ENCODE measurements at regions not wholly inside any gene's neighbourhood (a gene's known extent, or its start where the extent isn't known, plus 50 kb on each side); places are given as distances from the start of the nearest gene placed in this dataset.

- H3K4me3 ChIP-seq: no peak overlapping the region
- H3K27ac ChIP-seq (replicated peaks): no peak overlapping the region
- no peaks in the 10 kb centered on the region for H3K9me3 ChIP-seq (replicated peaks)
- H3K27me3 ChIP-seq (ENCODE audit: low read depth): peaks cover 37% of the 10 kb centered on the region
- intact Hi-C loops (cut with micrococcal nuclease): no loop called here
- TF ChIP-seq, protein P1, sequence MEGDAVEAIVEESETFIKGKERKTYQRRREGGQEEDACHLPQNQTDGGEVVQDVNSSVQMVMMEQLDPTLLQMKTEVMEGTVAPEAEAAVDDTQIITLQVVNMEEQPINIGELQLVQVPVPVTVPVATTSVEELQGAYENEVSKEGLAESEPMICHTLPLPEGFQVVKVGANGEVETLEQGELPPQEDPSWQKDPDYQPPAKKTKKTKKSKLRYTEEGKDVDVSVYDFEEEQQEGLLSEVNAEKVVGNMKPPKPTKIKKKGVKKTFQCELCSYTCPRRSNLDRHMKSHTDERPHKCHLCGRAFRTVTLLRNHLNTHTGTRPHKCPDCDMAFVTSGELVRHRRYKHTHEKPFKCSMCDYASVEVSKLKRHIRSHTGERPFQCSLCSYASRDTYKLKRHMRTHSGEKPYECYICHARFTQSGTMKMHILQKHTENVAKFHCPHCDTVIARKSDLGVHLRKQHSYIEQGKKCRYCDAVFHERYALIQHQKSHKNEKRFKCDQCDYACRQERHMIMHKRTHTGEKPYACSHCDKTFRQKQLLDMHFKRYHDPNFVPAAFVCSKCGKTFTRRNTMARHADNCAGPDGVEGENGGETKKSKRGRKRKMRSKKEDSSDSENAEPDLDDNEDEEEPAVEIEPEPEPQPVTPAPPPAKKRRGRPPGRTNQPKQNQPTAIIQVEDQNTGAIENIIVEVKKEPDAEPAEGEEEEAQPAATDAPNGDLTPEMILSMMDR (IDR thresholded peaks at IDR 0.05; ENCODE audit: borderline replicate concordance): no peak
- no peaks in the 10 kb centered on the region for H3K36me3 ChIP-seq
- H3K4me1 ChIP-seq: no peaks in the 10 kb centered on the region
- no peak for DNase-seq
These were observed 180.5 kb downstream of the MCHR2 start for GRCh38 chr6:99813565-99813964.

GRCh38 chr6:99814230-99814928 is 179.6 kb downstream of the MCHR2 start:
- DNase-seq: no peak
- H3K4me3 ChIP-seq: no peak overlapping the region
- no peaks in the 10 kb centered on the region for H3K36me3 ChIP-seq
- no peaks in the 10 kb centered on the region for H3K4me1 ChIP-seq
- no peaks in the 10 kb centered on the region for H3K9me3 ChIP-seq (replicated peaks)
- TF ChIP-seq, protein P1 (IDR thresholded peaks at IDR 0.05; ENCODE audit: borderline replicate concordance): no peak
- peaks cover 36% of the 10 kb centered on the region for H3K27me3 ChIP-seq (ENCODE audit: low read depth)
- intact Hi-C loops (cut with micrococcal nuclease): no loop called here
- no peak overlapping the region for H3K27ac ChIP-seq (replicated peaks)

- TF ChIP-seq, protein P1 (IDR thresholded peaks at IDR 0.05; ENCODE audit: borderline replicate concordance): no peak
These were observed 177.2 kb downstream of the MCHR2 start for GRCh38 chr6:99816795-99817194.

GRCh38 chr6:99818161-99818560 is 175.9 kb downstream of the MCHR2 start:
- intact Hi-C loops (cut with micrococcal nuclease): no loop called here
- H3K4me3 ChIP-seq: no peak overlapping the region
- TF ChIP-seq, protein P1 (IDR thresholded peaks at IDR 0.05; ENCODE audit: borderline replicate concordance): no peak
- no peaks in the 10 kb centered on the region for H3K4me1 ChIP-seq
- DNase-seq: no peak
- H3K9me3 ChIP-seq (replicated peaks): no peaks in the 10 kb centered on the region
- H3K36me3 ChIP-seq: no peaks in the 10 kb centered on the region
- peaks cover 43% of the 10 kb centered on the region for H3K27me3 ChIP-seq (ENCODE audit: low read depth)
- no peak overlapping the region for H3K27ac ChIP-seq (replicated peaks)

More at GRCh38 chr6:99816795-99817194, 177.2 kb downstream of the MCHR2 start:
- peaks cover 35% of the 10 kb centered on the region for H3K27me3 ChIP-seq (ENCODE audit: low read depth)
- H3K4me1 ChIP-seq: no peaks in the 10 kb centered on the region
- H3K36me3 ChIP-seq: no peaks in the 10 kb centered on the region
- intact Hi-C loops (cut with micrococcal nuclease): no loop called here
- no peak for DNase-seq
- H3K9me3 ChIP-seq (replicated peaks): no peaks in the 10 kb centered on the region
- H3K27ac ChIP-seq (replicated peaks): no peak overlapping the region
- H3K4me3 ChIP-seq: no peak overlapping the region

GRCh38 chr6:99819853-99820252 is 174.2 kb downstream of the MCHR2 start:
- Histone ChIP-seq H3K4me3 (no peak overlapping the region), H3K9me3 (replicated peaks) (no peaks in the 10 kb centered on the region), H3K36me3 (no peaks in the 10 kb centered on the region), H3K4me1 (no peaks in the 10 kb centered on the region), H3K27me3 (ENCODE audit: low read depth) (peaks cover 46% of the 10 kb centered on the region), H3K27ac (replicated peaks) (no peak overlapping the region)
- DNase-seq: no peak
- intact Hi-C loops (cut with micrococcal nuclease): no loop called here
- TF ChIP-seq, protein P1 (IDR thresholded peaks at IDR 0.05; ENCODE audit: borderline replicate concordance): no peak

Data from left ventricle myocardium inferior (tissue), 1 donor.